Fibroblast of villous mesenchyme (primary cell): ENCODE measurements at regions not wholly inside any gene's neighbourhood (a gene's known extent, or its start where the extent isn't known, plus 50 kb on each side); places are given as distances from the start of the nearest gene placed in this dataset.

Source experiments
- DNase-seq: peaks from one replicate; pipeline ENCODE4 v3.0.0-alpha.2; 2010; ENCODE audit warnings: low read depth
- H3K4me3 ChIP-seq: 2 replicates; pipeline ENCODE4 v1.5.1; 2011; ENCODE audit warnings: low read depth, mild to moderate bottlenecking, low read length
- TF ChIP-seq, protein P1 (sequence below): IDR thresholded peaks from 2 replicates; pipeline ENCODE4 v1.5.1; 2012; ENCODE audit warnings: low read depth, mild to moderate bottlenecking, low read length; ENCODE audit not compliant: insufficient read depth

DNA sequence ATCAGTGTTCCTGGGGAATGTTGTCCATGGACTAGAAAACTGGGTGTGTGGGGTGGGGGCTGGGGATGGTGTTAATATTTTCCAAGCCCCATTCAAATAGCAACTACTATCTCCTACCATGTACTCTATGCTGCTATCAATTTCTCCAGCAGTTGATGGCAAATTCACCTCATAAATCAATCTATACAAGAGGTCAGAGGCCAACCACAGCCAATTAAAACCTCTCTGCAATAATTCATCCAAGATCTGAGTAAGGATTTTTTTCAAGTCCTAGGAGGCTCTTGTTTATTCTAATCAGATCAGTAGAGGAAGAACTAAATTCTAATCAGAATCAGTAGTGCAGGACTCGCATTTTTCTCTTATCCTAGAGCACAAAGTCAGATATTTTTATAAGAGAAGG is 73.4 kb upstream of the WT1 start:
- TF ChIP-seq, protein P1, sequence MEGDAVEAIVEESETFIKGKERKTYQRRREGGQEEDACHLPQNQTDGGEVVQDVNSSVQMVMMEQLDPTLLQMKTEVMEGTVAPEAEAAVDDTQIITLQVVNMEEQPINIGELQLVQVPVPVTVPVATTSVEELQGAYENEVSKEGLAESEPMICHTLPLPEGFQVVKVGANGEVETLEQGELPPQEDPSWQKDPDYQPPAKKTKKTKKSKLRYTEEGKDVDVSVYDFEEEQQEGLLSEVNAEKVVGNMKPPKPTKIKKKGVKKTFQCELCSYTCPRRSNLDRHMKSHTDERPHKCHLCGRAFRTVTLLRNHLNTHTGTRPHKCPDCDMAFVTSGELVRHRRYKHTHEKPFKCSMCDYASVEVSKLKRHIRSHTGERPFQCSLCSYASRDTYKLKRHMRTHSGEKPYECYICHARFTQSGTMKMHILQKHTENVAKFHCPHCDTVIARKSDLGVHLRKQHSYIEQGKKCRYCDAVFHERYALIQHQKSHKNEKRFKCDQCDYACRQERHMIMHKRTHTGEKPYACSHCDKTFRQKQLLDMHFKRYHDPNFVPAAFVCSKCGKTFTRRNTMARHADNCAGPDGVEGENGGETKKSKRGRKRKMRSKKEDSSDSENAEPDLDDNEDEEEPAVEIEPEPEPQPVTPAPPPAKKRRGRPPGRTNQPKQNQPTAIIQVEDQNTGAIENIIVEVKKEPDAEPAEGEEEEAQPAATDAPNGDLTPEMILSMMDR = no peak
- no peak overlapping the region for H3K4me3 ChIP-seq
- no peak for DNase-seq

DNA sequence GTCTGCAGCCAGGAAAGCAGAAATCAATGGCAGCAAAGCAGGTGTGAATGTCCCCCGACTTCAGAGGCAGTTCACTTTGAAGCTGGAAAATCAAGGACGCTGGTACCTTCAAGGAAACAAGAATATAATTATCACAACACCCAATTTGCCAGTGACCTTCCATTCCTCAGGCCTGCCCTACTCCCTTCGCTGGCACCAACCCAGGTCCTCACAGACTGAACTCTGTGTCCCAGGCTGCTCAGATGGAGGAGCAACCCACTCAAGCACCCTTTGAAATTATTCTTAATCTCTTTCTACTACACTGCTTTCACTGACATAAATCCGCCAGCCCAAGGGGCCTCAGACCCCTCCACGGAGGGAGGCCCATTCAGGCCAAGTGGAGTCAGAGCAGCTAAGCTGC is 64.7 kb upstream of the WT1 start:
- H3K4me3 ChIP-seq = no peak overlapping the region
- TF ChIP-seq, protein P1 = no peak
- no peak for DNase-seq

GRCh38 chr11:32497951-32498350 is 62.6 kb upstream of the WT1 start:
- DNase-seq = no peak
- TF ChIP-seq, protein P1 = no peak
- H3K4me3 ChIP-seq = no peak overlapping the region

GRCh38 chr11:32494629-32495028 is 59.3 kb upstream of the WT1 start:
- DNase-seq = no peak
- TF ChIP-seq, protein P1 = no peak

GRCh38 chr11:32489464-32489863 is 54.1 kb upstream of the WT1 start:
- no peak for DNase-seq
- no peak overlapping the region for H3K4me3 ChIP-seq
- TF ChIP-seq, protein P1 = no peak

More at GRCh38 chr11:32494629-32495028, 59.3 kb upstream of the WT1 start:
- no peak overlapping the region for H3K4me3 ChIP-seq

DNA sequence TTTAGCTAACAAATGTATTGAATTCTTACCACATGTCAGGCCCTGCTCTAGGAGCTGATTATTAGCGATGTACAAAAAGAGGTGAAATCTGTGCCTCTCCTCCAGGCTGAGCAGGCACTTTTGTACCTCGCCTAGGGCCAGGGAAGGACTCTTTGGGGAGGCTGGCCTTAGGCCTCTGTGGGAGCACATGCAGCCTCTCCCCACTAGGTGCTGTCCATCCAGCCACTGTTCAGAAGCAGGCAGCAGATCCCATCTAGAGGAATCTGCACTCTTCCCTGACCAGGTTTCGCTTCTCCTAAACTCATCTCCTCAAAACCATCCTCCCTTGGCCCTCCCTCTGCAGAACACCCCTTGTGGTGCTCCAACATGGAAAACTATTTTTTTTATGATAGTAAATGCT is 51.9 kb upstream of the WT1 start:
- H3K4me3 ChIP-seq = no peak overlapping the region
- TF ChIP-seq, protein P1 = peak; percentile 44
- no peak for DNase-seq

GRCh38 chr11:32485733-32486132 is 50.4 kb upstream of the WT1 start:
- TF ChIP-seq, protein P1 = no peak
- no peak overlapping the region for H3K4me3 ChIP-seq
- no peak for DNase-seq
